Transverse colon (tissue), 4 donors: ENCODE measurements at regions not wholly inside any gene's neighbourhood (a gene's known extent, or its start where the extent isn't known, plus 50 kb on each side); places are given as distances from the start of the nearest gene placed in this dataset.

Experiments used
- DNase-seq: peaks from one replicate; pipeline ENCODE4 v3.0.0-alpha.2; 2019
- H3K27ac ChIP-seq, 4 donors: fragments of 200-600 bp; sonication (generic); 2 replicates each; pipeline ENCODE4 v1.5.1; 2016 to 2018; ENCODE audit warnings: inconsistent platforms in 4 of 4
- H3K27me3 ChIP-seq: fragments of 200-600 bp; sonication (generic); 2 replicates; pipeline ENCODE4 v1.5.1; 2017; ENCODE audit warnings: inconsistent platforms
- H3K36me3 ChIP-seq, 4 donors: fragments of 200-600 bp; sonication (generic); 2 replicates each; pipeline ENCODE4 v1.5.1; 2017 to 2019; ENCODE audit warnings: inconsistent platforms in 4 of 4
- H3K4me1 ChIP-seq, 4 donors: fragments of 200-600 bp; sonication (generic); 2 replicates each; pipeline ENCODE4 v1.5.1; 2017 to 2020; ENCODE audit warnings: inconsistent platforms in 4 of 4
- H3K4me3 ChIP-seq, 4 donors: fragments of 200-600 bp; sonication (generic); 1 replicate in 1 of 4; 2 replicates in 3 of 4; pipeline versions ENCODE4 v1.5.1 to v1.6.1; 2017 to 2019; ENCODE audit warnings: inconsistent platforms in 4 of 4
- H3K9me3 ChIP-seq, 2 donors: fragments of 200-600 bp; sonication (generic); 2 replicates each; pipeline ENCODE4 v1.5.1; 2017 to 2019; ENCODE audit warnings: inconsistent platforms in 2 of 2
- EP300 ChIP-seq: sonication (generic); formaldehyde crosslinking; IDR thresholded peaks from one replicate; pipeline ENCODE4 v1.6.1; 2017; ENCODE audit warnings: antibody characterized with exemption, low read depth
- POLR2A ChIP-seq: fragments of 450-650 bp; IDR thresholded peaks from one replicate; pipeline ENCODE4 v1.6.1; 2016; ENCODE audit warnings: antibody characterized with exemption, mild to moderate bottlenecking, moderate library complexity
- POLR2AphosphoS5 ChIP-seq, 3 donors: sonication (generic); formaldehyde crosslinking; IDR thresholded peaks; one replicate each; pipeline ENCODE4 v1.6.1; 2016; ENCODE audit warnings: antibody characterized with exemption in 3 of 3
- WGBS, 2 donors: methylation state at CpG; one replicate each; pipeline ENCODE4 v1.1.5; 2018; ENCODE audit warnings: low coverage in 1 of 2; 5-methylcytosine and 5-hydroxymethylcytosine counted together
- in situ Hi-C, 4 donors: fragments of 200-750 bp; cut with MboI; loops; one replicate each; pipeline versions ENCODE4 v1.15.0 to v1.15.1; 2017; ENCODE audit warnings: low sequenced_read_pairs in 3 of 4, low pct_ligation_motif_present in 1 of 4, low pct_unique_long_range_greater_than_20kb in 1 of 4
- intact Hi-C: fragments of 100-400 bp; cut with DNase I; formaldehyde crosslinking; loops from one replicate; pipeline ENCODE4 v1.15.1; 2023; ENCODE audit warnings: low total_unique reads
- TF ChIP-seq, protein P1 (sequence below), 5 experiments: fragments of 200-600 bp in 3 of 5; fragments of 450-650 bp in 2 of 5; sonication (generic) in 3 of 5; IDR thresholded peaks; 1 replicate in 2 of 5; 2 replicates in 3 of 5; pipeline ENCODE4 v1.5.1; 2016 to 2017; ENCODE audit warnings: antibody characterized with exemption in 5 of 5, inconsistent platforms in 3 of 5, mild to moderate bottlenecking in 2 of 5, moderate library complexity in 1 of 5

DNA sequence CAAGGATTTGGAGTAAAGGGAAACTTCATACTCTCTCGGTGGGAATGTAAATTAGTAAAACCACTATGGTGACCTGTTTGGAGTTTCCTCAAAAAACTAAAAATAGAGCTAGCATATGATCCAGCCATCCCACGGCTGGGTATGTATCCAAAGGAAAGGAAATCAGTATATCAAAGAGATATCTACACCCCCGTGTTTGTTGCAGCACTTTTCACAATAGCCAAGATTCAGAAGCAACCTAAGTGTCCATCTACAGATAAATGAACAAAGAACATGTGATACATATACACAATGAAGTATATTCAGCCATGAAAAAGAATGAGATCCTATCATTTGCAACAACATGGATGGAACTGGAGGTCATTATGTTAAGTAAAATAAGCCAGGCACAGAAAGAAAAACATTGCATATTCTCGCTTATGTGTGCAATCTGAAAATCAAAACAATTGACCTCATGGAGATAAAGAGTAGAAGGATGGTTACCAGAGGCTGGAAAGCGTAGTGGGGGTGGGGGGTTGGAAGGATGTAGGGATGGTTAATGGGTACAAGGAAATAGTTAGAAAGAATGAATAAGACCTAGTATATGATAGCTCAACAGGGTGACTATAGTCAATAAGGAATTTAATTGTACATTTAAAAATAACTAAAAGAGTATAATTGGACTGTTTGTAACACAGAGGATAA lies 468.0 kb downstream of the BCAT1 start:
- TF ChIP-seq POLR2AphosphoS5 (IDR thresholded peaks at IDR 0.05) (no peak), POLR2A (no peak), EP300 (no peak)
- TF ChIP-seq, protein P1, sequence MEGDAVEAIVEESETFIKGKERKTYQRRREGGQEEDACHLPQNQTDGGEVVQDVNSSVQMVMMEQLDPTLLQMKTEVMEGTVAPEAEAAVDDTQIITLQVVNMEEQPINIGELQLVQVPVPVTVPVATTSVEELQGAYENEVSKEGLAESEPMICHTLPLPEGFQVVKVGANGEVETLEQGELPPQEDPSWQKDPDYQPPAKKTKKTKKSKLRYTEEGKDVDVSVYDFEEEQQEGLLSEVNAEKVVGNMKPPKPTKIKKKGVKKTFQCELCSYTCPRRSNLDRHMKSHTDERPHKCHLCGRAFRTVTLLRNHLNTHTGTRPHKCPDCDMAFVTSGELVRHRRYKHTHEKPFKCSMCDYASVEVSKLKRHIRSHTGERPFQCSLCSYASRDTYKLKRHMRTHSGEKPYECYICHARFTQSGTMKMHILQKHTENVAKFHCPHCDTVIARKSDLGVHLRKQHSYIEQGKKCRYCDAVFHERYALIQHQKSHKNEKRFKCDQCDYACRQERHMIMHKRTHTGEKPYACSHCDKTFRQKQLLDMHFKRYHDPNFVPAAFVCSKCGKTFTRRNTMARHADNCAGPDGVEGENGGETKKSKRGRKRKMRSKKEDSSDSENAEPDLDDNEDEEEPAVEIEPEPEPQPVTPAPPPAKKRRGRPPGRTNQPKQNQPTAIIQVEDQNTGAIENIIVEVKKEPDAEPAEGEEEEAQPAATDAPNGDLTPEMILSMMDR (IDR thresholded peaks at IDR 0.05) = no peak
- H3K4me1 ChIP-seq = no peaks in the 10 kb centered on the region
- intact Hi-C loops = no loop called here
- in situ Hi-C loops = no loop called here
- H3K27me3 ChIP-seq = no peaks in the 10 kb centered on the region
- DNase-seq = no peak
- H3K9me3 ChIP-seq = no peaks in the 10 kb centered on the region
- no peaks in the 10 kb centered on the region for H3K36me3 ChIP-seq
- H3K27ac ChIP-seq = no peak overlapping the region
- WGBS, 2 donors = 69 to 75% methylated on average over 4 to 5 of the region's 5 CpGs
- H3K4me3 ChIP-seq = no peak overlapping the region

DNA sequence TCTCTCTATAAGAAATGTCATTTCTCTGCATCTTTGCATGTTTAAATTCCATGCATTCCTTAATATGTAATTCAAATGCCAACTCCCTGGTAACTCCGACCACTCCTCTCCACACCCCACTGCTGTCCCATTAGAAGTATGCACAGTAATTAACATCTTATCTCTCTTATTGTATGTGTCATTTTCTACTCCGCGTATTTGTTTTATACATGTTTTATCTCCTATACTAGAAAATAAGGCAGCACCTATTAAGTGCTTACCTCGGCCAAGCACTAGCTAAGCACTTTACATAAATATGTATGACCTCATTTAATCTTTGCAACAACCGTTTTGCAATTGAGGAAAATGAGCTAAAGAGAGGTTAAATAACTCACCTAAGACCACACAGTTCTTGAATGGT lies 469.8 kb downstream of the BCAT1 start:
- in situ Hi-C loops (no loop called here), intact Hi-C loops (no loop called here)
- WGBS, 2 donors = 62% methylated on average over 5 of the region's 5 CpGs

DNA sequence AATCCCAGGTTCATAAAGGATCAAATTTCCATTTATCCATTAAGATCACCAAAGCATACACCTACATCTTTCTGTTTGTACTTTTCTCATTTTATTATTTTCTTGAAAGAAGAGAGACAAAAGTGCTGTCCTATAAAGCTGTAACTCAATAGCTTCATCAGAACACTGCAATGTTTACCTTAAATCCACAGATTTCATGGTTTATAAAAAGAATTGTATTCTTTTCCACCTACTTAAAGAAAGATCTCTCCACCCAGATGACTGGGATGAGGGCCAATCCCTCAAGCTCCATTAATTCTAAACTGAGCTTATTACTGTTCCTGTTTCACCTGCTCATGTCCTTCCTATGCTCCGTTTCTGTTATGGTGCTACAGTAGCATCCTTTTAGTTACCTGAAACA lies 470.6 kb downstream of the BCAT1 start:
- no peak for DNase-seq
- H3K36me3 ChIP-seq = no peaks in the 10 kb centered on the region
- in situ Hi-C loops (no loop called here), intact Hi-C loops (no loop called here)
- H3K4me1 ChIP-seq = no peaks in the 10 kb centered on the region
- H3K9me3 ChIP-seq = no peaks in the 10 kb centered on the region
- 60 to 74% methylated on average over 1 of the region's 1 CpG for WGBS, 2 donors
- TF ChIP-seq POLR2A (no peak), POLR2AphosphoS5 (IDR thresholded peaks at IDR 0.05) (no peak), EP300 (no peak)
- TF ChIP-seq, protein P1 (IDR thresholded peaks at IDR 0.05) = no peak
- no peaks in the 10 kb centered on the region for H3K27me3 ChIP-seq
- no peak overlapping the region for H3K27ac ChIP-seq
- H3K4me3 ChIP-seq = no peak overlapping the region

More for the DNA sequence above, 469.8 kb downstream of the BCAT1 start:
- Histone ChIP-seq H3K36me3 (no peaks in the 10 kb centered on the region), H3K4me1 (no peaks in the 10 kb centered on the region), H3K27me3 (no peaks in the 10 kb centered on the region), H3K4me3 (no peak overlapping the region), H3K9me3 (no peaks in the 10 kb centered on the region), H3K27ac (no peak overlapping the region)
- no peak for DNase-seq
- TF ChIP-seq, protein P1 (IDR thresholded peaks at IDR 0.05) = no peak
- TF ChIP-seq POLR2A = no peak
- TF ChIP-seq EP300 = no peak

DNA sequence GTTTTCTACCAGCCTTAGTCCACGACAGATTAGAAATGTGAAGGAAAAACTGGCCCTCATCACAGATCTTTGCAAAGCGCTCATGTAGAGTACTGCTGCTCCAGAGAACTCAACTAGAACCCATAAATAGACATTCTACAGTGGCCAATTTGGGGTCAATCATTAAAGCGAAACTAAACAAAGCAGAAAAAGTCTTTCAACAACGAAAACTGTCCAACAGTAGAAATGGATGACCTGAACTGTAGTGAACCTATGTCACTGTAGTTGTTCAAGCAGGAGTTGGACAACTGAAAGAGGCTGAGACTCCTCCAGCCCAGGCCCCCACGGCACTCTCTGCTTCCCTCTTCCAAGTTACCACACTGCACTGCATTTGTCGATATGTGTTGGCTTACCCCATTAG lies 472.6 kb downstream of the BCAT1 start:
- Histone ChIP-seq H3K4me3 (no peak overlapping the region), H3K36me3 (no peaks in the 10 kb centered on the region), H3K4me1 (no peaks in the 10 kb centered on the region), H3K27ac (no peak overlapping the region), H3K27me3 (no peaks in the 10 kb centered on the region), H3K9me3 (no peaks in the 10 kb centered on the region)
- WGBS, 2 donors = 74 to 86% methylated on average over 5 to 6 of the region's 6 CpGs
- no peak for DNase-seq
- intact Hi-C loops = no loop called here
- TF ChIP-seq EP300 (no peak), POLR2AphosphoS5 (IDR thresholded peaks at IDR 0.05) (no peak)
- in situ Hi-C loops = no loop called here

DNA sequence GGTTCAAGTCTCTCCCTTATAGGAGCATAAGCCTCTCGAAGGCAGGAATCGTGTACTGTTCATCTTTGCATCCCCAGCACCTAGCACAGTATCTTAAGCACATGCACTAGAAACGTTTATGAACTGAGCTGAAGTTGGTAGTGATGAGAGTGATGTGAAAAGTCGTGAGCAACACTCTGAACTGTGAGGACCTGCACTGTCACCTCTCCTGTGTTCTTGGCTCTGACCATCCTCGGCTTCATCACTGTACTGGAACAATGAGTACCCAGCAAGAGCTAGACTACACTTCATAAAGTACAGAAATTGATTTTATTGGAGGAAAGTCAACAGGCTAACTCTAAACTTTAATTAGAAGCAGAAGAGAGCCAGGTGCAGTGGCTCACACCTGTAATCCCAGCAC lies 473.6 kb downstream of the BCAT1 start:
- Histone ChIP-seq H3K4me3 (no peak overlapping the region), H3K4me1 (no peaks in the 10 kb centered on the region), H3K27me3 (no peaks in the 10 kb centered on the region), H3K36me3 (no peaks in the 10 kb centered on the region), H3K27ac (no peak overlapping the region), H3K9me3 (no peaks in the 10 kb centered on the region)
- WGBS, 2 donors = 73 to 78% methylated on average over 5 of the region's 5 CpGs
- in situ Hi-C loops = no loop called here
- intact Hi-C loops = no loop called here
- TF ChIP-seq EP300 (no peak), POLR2AphosphoS5 (IDR thresholded peaks at IDR 0.05) (no peak), POLR2A (no peak)
- TF ChIP-seq, protein P1 (IDR thresholded peaks at IDR 0.05) = no peak
- DNase-seq = no peak
